ENCODE measurements at regions not wholly inside any gene's neighbourhood (a gene's known extent, or its start where the extent isn't known, plus 50 kb on each side); places are given as distances from the start of the nearest gene placed in this dataset.

- intact Hi-C loops (cut with DNase I), result no loop called here
- Histone ChIP-seq H3K36me3 (ENCODE audit: control insufficient read depth in 2 of 3, insufficient read depth in 3 of 3, low read length in 3 of 3) (no peaks in the 10 kb centered on the region), H3K4me3 (ENCODE audit: low read length in 3 of 3) (no peak overlapping the region), H3K9me3 (ENCODE audit: control insufficient read depth in 2 of 3, insufficient read depth in 1 of 3, low read length in 3 of 3) (no peaks in the 10 kb centered on the region), H3K27ac (ENCODE audit: low read depth in 2 of 2, low read length in 2 of 2) (no peak overlapping the region), H3K4me1 (ENCODE audit: control insufficient read depth in 2 of 3, insufficient read depth in 2 of 3, low read depth in 1 of 3, low read length in 3 of 3) (no peaks in the 10 kb centered on the region), H3K27me3 (ENCODE audit: control insufficient read depth, insufficient read depth, low read length) (no peaks in the 10 kb centered on the region), H3K9ac (ENCODE audit: low read length in 3 of 3) (no peak overlapping the region)
- TF ChIP-seq CTCF (IDR thresholded peaks at IDR 0.05; ENCODE audit: borderline replicate concordance, extremely low read depth, insufficient read depth), result no peak
- FAIRE-seq (no peak), DNase-seq (no peak)
Measured at GRCh38 chr13:72156760-72157159, 289.8 kb upstream of the DACH1 start.

GRCh38 chr13:72153272-72153671, 286.3 kb upstream of the DACH1 start:
- intact Hi-C loops (cut with DNase I), result no loop called here
- DNase-seq (no peak), FAIRE-seq (no peak)

GRCh38 chr13:72151241-72151640, 284.2 kb upstream of the DACH1 start:
- peak in 1 of 5 donors; percentile 34 for DNase-seq
- H3K36me3 ChIP-seq (ENCODE audit: control insufficient read depth in 2 of 3, insufficient read depth in 3 of 3, low read length in 3 of 3), result no peaks in the 10 kb centered on the region
- intact Hi-C loops (cut with DNase I), result no loop called here
- no peak overlapping the region for H3K9ac ChIP-seq (ENCODE audit: low read length in 3 of 3)
- H3K27ac ChIP-seq (ENCODE audit: low read depth in 2 of 2, low read length in 2 of 2), result no peak overlapping the region
- H3K4me3 ChIP-seq (ENCODE audit: low read length in 3 of 3), result no peak overlapping the region
- FAIRE-seq, result no peak
- H3K27me3 ChIP-seq (ENCODE audit: control insufficient read depth, insufficient read depth, low read length), result no peaks in the 10 kb centered on the region
- TF ChIP-seq CTCF (IDR thresholded peaks at IDR 0.05; ENCODE audit: borderline replicate concordance, extremely low read depth, insufficient read depth), result no peak
- H3K4me1 ChIP-seq (ENCODE audit: control insufficient read depth in 2 of 3, insufficient read depth in 2 of 3, low read depth in 1 of 3, low read length in 3 of 3), result no peaks in the 10 kb centered on the region
- H3K9me3 ChIP-seq (ENCODE audit: control insufficient read depth in 2 of 3, insufficient read depth in 1 of 3, low read length in 3 of 3), result no peaks in the 10 kb centered on the region

More at GRCh38 chr13:72153272-72153671, 286.3 kb upstream of the DACH1 start:
- Histone ChIP-seq H3K27ac (ENCODE audit: low read depth in 2 of 2, low read length in 2 of 2) (no peak overlapping the region), H3K9me3 (ENCODE audit: control insufficient read depth in 2 of 3, insufficient read depth in 1 of 3, low read length in 3 of 3) (no peaks in the 10 kb centered on the region), H3K4me1 (ENCODE audit: control insufficient read depth in 2 of 3, insufficient read depth in 2 of 3, low read depth in 1 of 3, low read length in 3 of 3) (no peaks in the 10 kb centered on the region), H3K9ac (ENCODE audit: low read length in 3 of 3) (no peak overlapping the region), H3K4me3 (ENCODE audit: low read length in 3 of 3) (no peak overlapping the region), H3K27me3 (ENCODE audit: control insufficient read depth, insufficient read depth, low read length) (no peaks in the 10 kb centered on the region), H3K36me3 (ENCODE audit: control insufficient read depth in 2 of 3, insufficient read depth in 3 of 3, low read length in 3 of 3) (no peaks in the 10 kb centered on the region)
- no peak for TF ChIP-seq CTCF (IDR thresholded peaks at IDR 0.05; ENCODE audit: borderline replicate concordance, extremely low read depth, insufficient read depth)

DNA sequence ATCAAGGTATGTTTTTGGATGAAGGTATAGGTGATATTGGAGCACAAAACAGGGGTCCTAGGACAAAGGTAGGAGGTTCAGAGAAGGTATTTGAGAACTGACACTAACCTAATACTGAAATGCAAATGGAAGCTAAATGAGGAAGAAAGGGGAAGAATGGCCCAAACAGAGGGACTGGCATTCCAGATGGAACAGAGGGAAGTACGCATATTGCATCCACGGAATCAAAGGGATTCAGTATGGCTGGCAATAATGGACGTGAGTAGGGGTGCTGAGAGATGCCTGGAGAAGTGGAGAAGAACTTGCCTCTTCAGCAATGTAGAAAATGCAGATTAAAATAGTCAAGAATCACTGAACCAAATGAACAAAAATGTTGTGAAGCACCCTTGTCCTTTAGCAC, 283.5 kb upstream of the DACH1 start:
- no peak overlapping the region for H3K4me3 ChIP-seq (ENCODE audit: low read length in 3 of 3)
- no peaks in the 10 kb centered on the region for H3K4me1 ChIP-seq (ENCODE audit: control insufficient read depth in 2 of 3, insufficient read depth in 2 of 3, low read depth in 1 of 3, low read length in 3 of 3)
- H3K36me3 ChIP-seq (ENCODE audit: control insufficient read depth in 2 of 3, insufficient read depth in 3 of 3, low read length in 3 of 3), result no peaks in the 10 kb centered on the region
- no peaks in the 10 kb centered on the region for H3K9me3 ChIP-seq (ENCODE audit: control insufficient read depth in 2 of 3, insufficient read depth in 1 of 3, low read length in 3 of 3)
- FAIRE-seq (no peak), DNase-seq (no peak)
- no peak for TF ChIP-seq CTCF (IDR thresholded peaks at IDR 0.05; ENCODE audit: borderline replicate concordance, extremely low read depth, insufficient read depth)
- intact Hi-C loops (cut with DNase I), result no loop called here
- H3K27ac ChIP-seq (ENCODE audit: low read depth in 2 of 2, low read length in 2 of 2), result no peak overlapping the region
- H3K27me3 ChIP-seq (ENCODE audit: control insufficient read depth, insufficient read depth, low read length), result no peaks in the 10 kb centered on the region
- H3K9ac ChIP-seq (ENCODE audit: low read length in 3 of 3), result no peak overlapping the region

All from kidney (tissue), 13 donors.